GM12864 (cell line): ENCODE measurements at regions not wholly inside any gene's neighbourhood (a gene's known extent, or its start where the extent isn't known, plus 50 kb on each side); places are given as distances from the start of the nearest gene placed in this dataset.

Experiments
- DNase-seq: peaks from one replicate; pipeline ENCODE4 v3.0.0-alpha.2; 2011; ENCODE audit warnings: low read depth
- H3K4me3 ChIP-seq: 2 replicates; pipeline ENCODE4 v1.5.1; 2011; ENCODE audit warnings: mild to moderate bottlenecking, low read depth, low read length, control low read depth
- CTCF ChIP-seq: IDR thresholded peaks from 2 replicates; pipeline ENCODE4 v1.5.1; 2011; ENCODE audit warnings: low read depth, mild to moderate bottlenecking, moderate library complexity, low read length, control low read depth, inconsistent platforms; ENCODE audit errors: missing control alignments

- DNase-seq = no peak
- no peak for TF ChIP-seq CTCF
- no peak overlapping the region for H3K4me3 ChIP-seq
Measured at GRCh38 chr5:2546938-2547337, 204.5 kb downstream of the IRX2 start.

- no peak overlapping the region for H3K4me3 ChIP-seq
- no peak for DNase-seq
- no peak for TF ChIP-seq CTCF
Measured at GRCh38 chr5:2544003-2544402, 207.5 kb downstream of the IRX2 start.

GRCh38 chr5:2542821-2543220 lies 208.7 kb downstream of the IRX2 start:
- no peak for TF ChIP-seq CTCF
- no peak for DNase-seq
- no peak overlapping the region for H3K4me3 ChIP-seq

DNA sequence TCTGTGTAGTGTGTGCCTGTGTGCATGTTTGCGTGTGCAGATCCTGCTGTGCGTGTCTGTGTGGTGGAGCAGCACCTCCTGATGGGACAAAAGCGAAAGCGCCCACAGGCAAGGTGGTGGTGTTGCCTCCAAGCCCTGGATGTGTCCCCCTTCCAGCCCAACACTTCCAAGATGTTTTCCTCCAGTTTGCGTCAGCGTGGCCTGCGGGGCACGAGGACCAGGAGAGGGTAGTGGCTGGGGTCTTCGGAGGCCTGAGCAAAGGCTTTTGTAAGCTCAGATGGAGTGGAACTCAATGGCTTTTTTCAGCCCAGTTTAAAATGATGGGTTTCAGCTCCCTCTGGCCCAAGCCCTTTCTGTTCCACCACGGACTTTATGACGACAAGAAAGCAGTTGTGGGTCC lies 209.5 kb downstream of the IRX2 start:
- no peak for TF ChIP-seq CTCF
- DNase-seq = no peak
- H3K4me3 ChIP-seq = no peak overlapping the region

DNA sequence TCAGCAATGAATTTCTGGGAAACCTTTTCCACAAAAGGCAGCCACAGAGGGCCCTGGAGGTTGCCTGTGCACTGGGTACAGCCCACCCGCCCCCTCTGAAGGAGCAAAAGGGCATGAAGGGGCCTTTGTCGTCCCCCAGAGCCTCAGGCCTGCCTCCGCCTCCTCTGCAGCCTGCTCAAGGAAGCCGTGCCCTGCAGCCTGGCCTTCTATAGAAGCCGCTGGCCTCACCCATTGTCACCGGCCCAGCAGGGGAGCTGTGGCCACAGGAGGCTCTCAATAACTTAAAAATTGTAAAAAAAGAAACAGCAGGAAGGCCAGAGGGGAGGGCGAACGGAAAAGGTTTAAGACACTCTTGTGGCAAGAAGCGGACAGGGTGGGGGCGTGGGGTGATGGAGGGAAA lies 213.3 kb downstream of the IRX2 start:
- no peak for DNase-seq
- TF ChIP-seq CTCF = no peak
- H3K4me3 ChIP-seq = no peak overlapping the region

DNA sequence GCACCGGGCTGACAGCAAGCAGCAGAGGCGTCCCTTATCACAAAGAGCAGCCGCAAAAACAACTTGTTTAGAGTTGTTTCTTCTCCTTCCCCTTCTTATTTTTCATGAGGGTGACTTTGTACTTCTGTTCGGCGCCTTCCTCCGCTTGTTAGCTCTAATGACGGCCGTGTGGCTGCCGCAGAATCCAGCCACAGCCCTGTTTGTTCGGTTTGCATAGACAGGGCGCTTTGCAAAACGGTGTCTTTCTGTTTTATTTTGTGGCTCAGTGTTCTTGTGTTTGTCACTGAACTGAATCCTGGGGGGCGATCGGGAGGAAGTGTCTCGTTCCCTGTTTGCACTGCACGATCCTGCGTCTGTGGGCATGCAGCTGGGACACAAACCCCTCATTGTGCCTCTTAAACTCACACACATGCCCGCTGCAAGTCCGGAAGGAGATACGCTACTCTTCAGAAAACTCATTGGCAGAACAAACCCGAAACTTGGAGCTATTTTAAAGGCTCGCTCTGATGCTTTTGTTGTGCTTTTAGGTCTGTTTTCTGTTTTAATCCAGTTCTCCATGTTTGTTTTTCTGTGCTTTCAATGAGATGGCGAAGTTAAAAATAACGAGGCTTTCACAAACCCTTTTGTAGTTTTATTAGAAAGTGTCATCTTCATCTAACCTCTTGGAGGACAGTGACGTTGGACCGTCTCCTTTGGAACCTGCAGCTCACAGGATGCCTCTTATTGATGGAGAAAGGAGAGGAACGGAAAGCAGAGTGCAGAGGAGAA lies 213.9 kb downstream of the IRX2 start:
- H3K4me3 ChIP-seq = no peak overlapping the region
- TF ChIP-seq CTCF = no peak

More for the DNA sequence above, 213.9 kb downstream of the IRX2 start:
- no peak for DNase-seq
